Small intestine (tissue), 7 donors: ENCODE measurements at regions not wholly inside any gene's neighbourhood (a gene's known extent, or its start where the extent isn't known, plus 50 kb on each side); places are given as distances from the start of the nearest gene placed in this dataset.

Experiments used
- DNase-seq, 2 donors: peaks; one replicate each; pipeline versions ENCODE4 v3.0.0 to v3.0.0-alpha.2; 2013
- FAIRE-seq: peaks from 2 replicates; lab custom pipeline; 2012; peaks lifted over from hg19 to GRCh38; lab: Jason Lieb, UNC
- H3K27ac ChIP-seq, 3 donors: one replicate each; pipeline ENCODE4 v1.5.1; 2013; ENCODE audit warnings: low read length in 2 of 3, mild to moderate bottlenecking in 2 of 3, control low read depth in 1 of 3, inconsistent platforms in 1 of 3, low read depth in 1 of 3, moderate library complexity in 1 of 3
- H3K27me3 ChIP-seq, 3 donors: one replicate each; pipeline ENCODE4 v1.6.1; 2013; ENCODE audit warnings: low read length in 3 of 3, inconsistent platforms in 1 of 3; ENCODE audit not compliant: control insufficient read depth in 3 of 3, insufficient read depth in 3 of 3
- H3K36me3 ChIP-seq, 3 donors: one replicate each; pipeline ENCODE4 v1.6.1; 2013; ENCODE audit warnings: low read length in 3 of 3, inconsistent platforms in 1 of 3, low read depth in 1 of 3, mild to moderate bottlenecking in 1 of 3, moderate library complexity in 1 of 3; ENCODE audit not compliant: control insufficient read depth in 3 of 3, insufficient read depth in 2 of 3
- H3K4me1 ChIP-seq, 3 donors: one replicate each; pipeline ENCODE4 v1.6.1; 2013; ENCODE audit warnings: low read length in 2 of 3, inconsistent platforms in 1 of 3, low read depth in 1 of 3, mild to moderate bottlenecking in 1 of 3, moderate library complexity in 1 of 3; ENCODE audit not compliant: control insufficient read depth in 3 of 3, insufficient read depth in 2 of 3
- H3K4me3 ChIP-seq, 3 donors: one replicate each; pipeline ENCODE4 v1.5.1; 2013; ENCODE audit warnings: low read length in 3 of 3, control low read depth in 1 of 3, inconsistent platforms in 1 of 3, low read depth in 1 of 3, mild to moderate bottlenecking in 1 of 3, moderate library complexity in 1 of 3
- H3K9me3 ChIP-seq, 2 donors: one replicate each; pipeline ENCODE4 v1.6.1; 2013; ENCODE audit warnings: low read depth in 1 of 2, low read length in 1 of 2; ENCODE audit not compliant: control insufficient read depth in 2 of 2, insufficient read depth in 1 of 2
- WGBS, 3 donors: extraction: QIAGEN DNeasy Blood & Tissue Kit; methylation state at CpG; one replicate each; pipeline ENCODE4 v1.1.7; 2013; 5-methylcytosine and 5-hydroxymethylcytosine counted together
- donor health status: healthy with polysubstance abuse.
- donor health status: control.
- donor health status: control.
- donor health status: Bipolar disorder and iron deficiency.
- donor health status: healthy.

- 76 to 83% (median 81%) methylated on average over 1 of the region's 1 CpG for WGBS, 3 donors
- no peak overlapping the region for H3K27ac ChIP-seq
- no peak overlapping the region for H3K4me3 ChIP-seq
- DNase-seq (no peak), FAIRE-seq (no peak)
- no peaks in the 10 kb centered on the region for H3K27me3 ChIP-seq
- no peaks in the 10 kb centered on the region for H3K4me1 ChIP-seq
- H3K9me3 ChIP-seq = no peaks in the 10 kb centered on the region
- no peaks in the 10 kb centered on the region for H3K36me3 ChIP-seq
These were observed 91.9 kb upstream of the TMPRSS15 start for GRCh38 chr21:18495523-18495922.

DNA sequence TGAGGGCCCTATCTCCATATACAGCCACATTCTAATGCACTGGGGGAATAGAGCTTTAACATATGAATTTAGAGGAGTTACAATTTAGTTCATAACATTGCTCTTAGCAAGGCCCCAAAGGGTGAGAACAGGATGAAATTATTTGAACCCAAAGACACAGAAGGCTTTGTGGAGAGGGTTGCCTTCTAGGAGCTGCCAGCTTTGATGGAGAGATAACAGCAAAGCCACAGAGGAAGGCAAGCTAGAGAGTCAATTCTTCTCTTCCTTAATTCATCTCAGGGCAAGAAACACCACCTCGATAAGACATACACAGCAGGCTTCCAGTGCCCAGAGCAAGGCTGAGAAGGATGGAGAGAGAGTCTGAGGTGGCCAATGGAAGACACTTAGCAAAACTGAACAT is 94.8 kb upstream of the TMPRSS15 start:
- no peak overlapping the region for H3K27ac ChIP-seq
- H3K4me1 ChIP-seq = no peaks in the 10 kb centered on the region
- DNase-seq (no peak), FAIRE-seq (no peak)
- no peaks in the 10 kb centered on the region for H3K27me3 ChIP-seq
- H3K4me3 ChIP-seq = no peak overlapping the region
- 53 to 84% (median 54%) methylated on average over 1 of the region's 1 CpG for WGBS, 3 donors
- H3K36me3 ChIP-seq = no peaks in the 10 kb centered on the region
- H3K9me3 ChIP-seq = no peaks in the 10 kb centered on the region

GRCh38 chr21:18499761-18500376 is 96.3 kb upstream of the TMPRSS15 start:
- FAIRE-seq (peak; percentile 19), DNase-seq (peak; percentile 32 to 53)
- Histone ChIP-seq H3K4me3 (no peak overlapping the region), H3K27me3 (no peaks in the 10 kb centered on the region), H3K27ac (no peak overlapping the region), H3K36me3 (no peaks in the 10 kb centered on the region), H3K4me1 (no peaks in the 10 kb centered on the region), H3K9me3 (no peaks in the 10 kb centered on the region)
- WGBS, 3 donors = 25 to 34% (median 29%) methylated on average over 4 of the region's 4 CpGs

GRCh38 chr21:18518054-18518481 is 114.5 kb upstream of the TMPRSS15 start:
- H3K36me3 ChIP-seq = no peaks in the 10 kb centered on the region
- H3K27me3 ChIP-seq = no peaks in the 10 kb centered on the region
- H3K4me3 ChIP-seq = no peak overlapping the region
- no peaks in the 10 kb centered on the region for H3K9me3 ChIP-seq
- H3K27ac ChIP-seq = no peak overlapping the region
- FAIRE-seq (no peak), DNase-seq (no peak)
- H3K4me1 ChIP-seq = no peaks in the 10 kb centered on the region
- 64 to 88% (median 80%) methylated on average over 11 of the region's 11 CpGs for WGBS, 3 donors

- DNase-seq = no peak
- WGBS, 3 donors = 17 to 25% (median 22%) methylated on average over 2 of the region's 2 CpGs
- H3K36me3 ChIP-seq = no peaks in the 10 kb centered on the region
- H3K27ac ChIP-seq = no peak overlapping the region
- H3K9me3 ChIP-seq = no peaks in the 10 kb centered on the region
- no peaks in the 10 kb centered on the region for H3K27me3 ChIP-seq
- no peak overlapping the region for H3K4me3 ChIP-seq
- FAIRE-seq = no peak
- no peaks in the 10 kb centered on the region for H3K4me1 ChIP-seq
These were observed 117.6 kb upstream of the TMPRSS15 start for GRCh38 chr21:18521204-18521603.

DNA sequence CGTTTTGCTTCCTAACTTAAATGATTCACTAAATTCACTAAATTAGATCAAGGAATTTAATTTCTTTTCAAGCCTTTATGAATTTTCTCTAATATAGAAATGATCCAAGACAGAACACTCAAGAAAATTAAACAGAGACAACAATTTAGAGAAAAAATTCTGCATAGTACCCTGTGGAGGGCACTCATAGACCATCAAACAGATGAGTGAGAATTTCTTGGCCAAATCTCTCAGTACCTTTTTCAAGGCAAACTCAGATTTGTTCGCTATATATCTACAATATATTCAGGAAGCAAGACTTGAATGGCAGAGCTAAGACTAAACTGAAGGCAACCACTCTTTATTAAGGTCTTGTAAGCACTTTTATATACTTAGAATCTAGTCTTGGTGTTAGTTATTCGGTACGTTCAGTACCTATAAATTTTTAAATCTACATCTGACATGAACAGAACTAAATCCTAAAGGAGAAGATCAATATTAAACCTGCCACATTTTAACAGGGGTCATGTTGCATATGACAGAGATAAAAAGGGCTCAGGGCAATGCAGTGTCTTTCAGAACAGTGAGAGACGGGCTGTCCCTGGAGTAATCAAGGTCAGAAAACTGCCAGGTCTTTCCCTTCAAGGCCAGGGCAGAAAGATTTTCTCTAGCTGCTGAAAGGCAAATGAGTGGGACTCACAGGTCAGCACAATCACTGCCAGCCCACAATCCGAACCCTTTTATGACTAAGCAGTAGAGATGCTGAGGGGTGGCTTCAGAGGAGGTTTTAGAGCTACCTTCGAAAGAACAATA is 118.8 kb upstream of the TMPRSS15 start:
- H3K27me3 ChIP-seq = no peaks in the 10 kb centered on the region
- H3K36me3 ChIP-seq = no peaks in the 10 kb centered on the region
- no peak overlapping the region for H3K4me3 ChIP-seq
- DNase-seq (peak in 1 of 2 donors; percentile 30), FAIRE-seq (no peak)
- WGBS, 3 donors = 73 to 81% (median 81%) methylated on average over 7 of the region's 7 CpGs
- H3K9me3 ChIP-seq = no peaks in the 10 kb centered on the region
- no peaks in the 10 kb centered on the region for H3K4me1 ChIP-seq
- H3K27ac ChIP-seq = no peak overlapping the region

- 71 to 85% (median 81%) methylated on average over 7 of the region's 7 CpGs for WGBS, 3 donors
- H3K4me3 ChIP-seq = no peak overlapping the region
- no peaks in the 10 kb centered on the region for H3K9me3 ChIP-seq
- H3K27ac ChIP-seq = no peak overlapping the region
- FAIRE-seq (no peak), DNase-seq (no peak)
- H3K4me1 ChIP-seq = no peaks in the 10 kb centered on the region
- no peaks in the 10 kb centered on the region for H3K27me3 ChIP-seq
- no peaks in the 10 kb centered on the region for H3K36me3 ChIP-seq
These were observed 120.7 kb upstream of the TMPRSS15 start for GRCh38 chr21:18524097-18524880.

GRCh38 chr21:18529254-18529653 is 125.7 kb upstream of the TMPRSS15 start:
- no peak overlapping the region for H3K27ac ChIP-seq
- no peak for FAIRE-seq
- H3K4me3 ChIP-seq = no peak overlapping the region
- H3K27me3 ChIP-seq = no peaks in the 10 kb centered on the region
- no peaks in the 10 kb centered on the region for H3K4me1 ChIP-seq
- H3K9me3 ChIP-seq = no peaks in the 10 kb centered on the region
- peak in 1 of 2 donors; percentile 3 for DNase-seq
- no peaks in the 10 kb centered on the region for H3K36me3 ChIP-seq
- 14 to 37% (median 31%) methylated on average over 1 of the region's 1 CpG for WGBS, 3 donors
